ENCODE measurements at regions not wholly inside any gene's neighbourhood (a gene's known extent, or its start where the extent isn't known, plus 50 kb on each side); places are given as distances from the start of the nearest gene placed in this dataset.

GRCh38 chr2:145728511-145728910 is 1208.6 kb upstream of the ZEB2 start:
- Histone ChIP-seq H3K9me3 (ENCODE audit: low read depth, low read length, poor library complexity, severe bottlenecking) (peaks cover 2% of the 10 kb centered on the region), H3K27me3 (replicated peaks; ENCODE audit: insufficient read depth, low read depth, low read length, poor library complexity) (no peaks in the 10 kb centered on the region), H3K27ac (ENCODE audit: low read depth, low read length, poor library complexity, severe bottlenecking) (no peak overlapping the region), H3K4me3 (ENCODE audit: low read depth, low read length, poor library complexity, severe bottlenecking) (no peak overlapping the region), H3K4me1 (ENCODE audit: insufficient read depth, low read length, poor library complexity, severe bottlenecking) (no peaks in the 10 kb centered on the region), H3K36me3 (ENCODE audit: insufficient read depth, low read length, poor library complexity, severe bottlenecking) (no peaks in the 10 kb centered on the region)
- BruUV-seq (replicated peaks) = no TSS peak
- no peak for DNase-seq (ENCODE audit: low spot score)
- TF ChIP-seq, protein P1, sequence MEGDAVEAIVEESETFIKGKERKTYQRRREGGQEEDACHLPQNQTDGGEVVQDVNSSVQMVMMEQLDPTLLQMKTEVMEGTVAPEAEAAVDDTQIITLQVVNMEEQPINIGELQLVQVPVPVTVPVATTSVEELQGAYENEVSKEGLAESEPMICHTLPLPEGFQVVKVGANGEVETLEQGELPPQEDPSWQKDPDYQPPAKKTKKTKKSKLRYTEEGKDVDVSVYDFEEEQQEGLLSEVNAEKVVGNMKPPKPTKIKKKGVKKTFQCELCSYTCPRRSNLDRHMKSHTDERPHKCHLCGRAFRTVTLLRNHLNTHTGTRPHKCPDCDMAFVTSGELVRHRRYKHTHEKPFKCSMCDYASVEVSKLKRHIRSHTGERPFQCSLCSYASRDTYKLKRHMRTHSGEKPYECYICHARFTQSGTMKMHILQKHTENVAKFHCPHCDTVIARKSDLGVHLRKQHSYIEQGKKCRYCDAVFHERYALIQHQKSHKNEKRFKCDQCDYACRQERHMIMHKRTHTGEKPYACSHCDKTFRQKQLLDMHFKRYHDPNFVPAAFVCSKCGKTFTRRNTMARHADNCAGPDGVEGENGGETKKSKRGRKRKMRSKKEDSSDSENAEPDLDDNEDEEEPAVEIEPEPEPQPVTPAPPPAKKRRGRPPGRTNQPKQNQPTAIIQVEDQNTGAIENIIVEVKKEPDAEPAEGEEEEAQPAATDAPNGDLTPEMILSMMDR (conservative IDR thresholded peaks at IDR 0.05; ENCODE audit: low read depth, low read length) = no peak
- no peak for TF ChIP-seq EZH2 (IDR thresholded peaks at IDR 0.05; ENCODE audit: borderline replicate concordance, low read depth, low read length, poor library complexity, severe bottlenecking)
- intact Hi-C loops (cut with micrococcal nuclease; ENCODE audit: unreplicated experiment) = no loop called here
- ChIA-PET POLR2A (ENCODE audit: low non-redundant PET) (no interaction called here), CTCF (no interaction called here)

DNA sequence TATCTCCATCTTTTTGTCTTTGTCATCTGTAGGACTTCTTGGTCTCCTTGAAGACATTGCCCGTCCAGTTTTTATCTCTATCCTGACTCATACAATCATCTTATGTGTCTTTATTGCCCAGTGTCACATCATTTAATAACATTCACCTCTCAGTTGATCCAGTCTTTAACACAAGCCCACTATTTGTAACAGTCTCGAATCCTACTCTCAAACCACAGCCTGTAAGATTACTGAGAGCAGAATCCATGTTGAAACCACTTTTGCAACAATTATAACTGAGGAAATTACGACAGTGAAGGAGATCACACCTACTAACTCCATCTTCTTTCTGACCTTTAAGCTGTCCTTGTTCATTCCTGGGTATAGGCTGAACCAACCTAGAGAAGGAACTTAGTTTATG is 1206.0 kb upstream of the ZEB2 start:
- TF ChIP-seq, protein P1 (conservative IDR thresholded peaks at IDR 0.05; ENCODE audit: low read depth, low read length) = no peak
- no peak for TF ChIP-seq EZH2 (IDR thresholded peaks at IDR 0.05; ENCODE audit: borderline replicate concordance, low read depth, low read length, poor library complexity, severe bottlenecking)
- no peak overlapping the region for H3K27ac ChIP-seq (ENCODE audit: low read depth, low read length, poor library complexity, severe bottlenecking)
- POLR2A ChIA-PET (ENCODE audit: low non-redundant PET) = no interaction called here

GRCh38 chr2:145724311-145724898 is 1204.5 kb upstream of the ZEB2 start:
- POLR2A ChIA-PET (ENCODE audit: low non-redundant PET) = no interaction called here
- H3K36me3 ChIP-seq (ENCODE audit: insufficient read depth, low read length, poor library complexity, severe bottlenecking) = no peaks in the 10 kb centered on the region
- H3K27me3 ChIP-seq (replicated peaks; ENCODE audit: insufficient read depth, low read depth, low read length, poor library complexity) = no peaks in the 10 kb centered on the region
- TF ChIP-seq, protein P1 (conservative IDR thresholded peaks at IDR 0.05; ENCODE audit: low read depth, low read length) = no peak
- TF ChIP-seq EZH2 (IDR thresholded peaks at IDR 0.05; ENCODE audit: borderline replicate concordance, low read depth, low read length, poor library complexity, severe bottlenecking) = no peak
- H3K4me3 ChIP-seq (ENCODE audit: low read depth, low read length, poor library complexity, severe bottlenecking) = no peak overlapping the region
- intact Hi-C loops (cut with micrococcal nuclease; ENCODE audit: unreplicated experiment) = no loop called here
- H3K9me3 ChIP-seq (ENCODE audit: low read depth, low read length, poor library complexity, severe bottlenecking) = no peaks in the 10 kb centered on the region
- DNase-seq (ENCODE audit: low spot score) = no peak
- H3K4me1 ChIP-seq (ENCODE audit: insufficient read depth, low read length, poor library complexity, severe bottlenecking) = no peaks in the 10 kb centered on the region
- CTCF ChIA-PET = no interaction called here
- BruUV-seq (replicated peaks) = no TSS peak
- H3K27ac ChIP-seq (ENCODE audit: low read depth, low read length, poor library complexity, severe bottlenecking) = no peak overlapping the region

More for the DNA sequence above, 1206.0 kb upstream of the ZEB2 start:
- no TSS peak for BruUV-seq (replicated peaks)
- no peaks in the 10 kb centered on the region for H3K4me1 ChIP-seq (ENCODE audit: insufficient read depth, low read length, poor library complexity, severe bottlenecking)
- H3K4me3 ChIP-seq (ENCODE audit: low read depth, low read length, poor library complexity, severe bottlenecking) = no peak overlapping the region
- intact Hi-C loops (cut with micrococcal nuclease; ENCODE audit: unreplicated experiment) = no loop called here
- no peaks in the 10 kb centered on the region for H3K9me3 ChIP-seq (ENCODE audit: low read depth, low read length, poor library complexity, severe bottlenecking)
- no peaks in the 10 kb centered on the region for H3K36me3 ChIP-seq (ENCODE audit: insufficient read depth, low read length, poor library complexity, severe bottlenecking)
- no peak for DNase-seq (ENCODE audit: low spot score)
- CTCF ChIA-PET = no interaction called here
- no peaks in the 10 kb centered on the region for H3K27me3 ChIP-seq (replicated peaks; ENCODE audit: insufficient read depth, low read depth, low read length, poor library complexity)
